ENCODE measurements at regions not wholly inside any gene's neighbourhood (a gene's known extent, or its start where the extent isn't known, plus 50 kb on each side); places are given as distances from the start of the nearest gene placed in this dataset.

- Histone ChIP-seq H3K18ac (ENCODE audit: low read depth, low read length) (no peak overlapping the region), H2BK20ac (ENCODE audit: low read depth, low read length) (no peak overlapping the region), H3K9me3 (ENCODE audit: control insufficient read depth, insufficient read depth, low read length) (no peaks in the 10 kb centered on the region), H3K9ac (ENCODE audit: low read depth, low read length) (no peak overlapping the region), H3K4me2 (ENCODE audit: low read depth, low read length) (no peak overlapping the region), H2BK120ac (ENCODE audit: low read depth, low read length) (no peak overlapping the region), H3K56ac (ENCODE audit: extremely low read depth, insufficient read depth, low read length) (no peak overlapping the region), H3K23ac (ENCODE audit: low read depth, low read length) (no peak overlapping the region), H4K91ac (ENCODE audit: insufficient read depth, low read depth, low read length) (no peak overlapping the region), H2BK15ac (ENCODE audit: low read depth, low read length) (no peak overlapping the region), H3K27me3 (ENCODE audit: control insufficient read depth, insufficient read depth, low read length) (no peaks in the 10 kb centered on the region), H2BK5ac (ENCODE audit: low read depth, low read length, poor library complexity, severe bottlenecking) (no peak overlapping the region), H4K8ac (ENCODE audit: low read depth in 2 of 2, low read length in 2 of 2) (no peak overlapping the region), H3K27ac (ENCODE audit: insufficient read depth, low read length) (no peak overlapping the region), H2AK5ac (ENCODE audit: low read depth, low read length) (no peak overlapping the region), H3K4me3 (ENCODE audit: insufficient read depth, low read depth, low read length) (no peak overlapping the region), H3K14ac (replicated peaks; ENCODE audit: low read depth, low read length) (no peak overlapping the region), H3K9me1 (ENCODE audit: insufficient read depth, low read length) (no peaks in the 10 kb centered on the region), H2AK9ac (replicated peaks; ENCODE audit: low read depth, low read length, poor library complexity) (no peak overlapping the region), H4K20me1 (ENCODE audit: insufficient read depth, low read length) (no peaks in the 10 kb centered on the region), H3K79me1 (ENCODE audit: low read depth in 1 of 2, low read length in 2 of 2) (no peaks in the 10 kb centered on the region), H3K4ac (ENCODE audit: low read depth, low read length) (no peak overlapping the region), H4K5ac (ENCODE audit: low read depth, low read length) (no peak overlapping the region), H3K36me3 (ENCODE audit: control insufficient read depth, insufficient read depth, low read length) (no peaks in the 10 kb centered on the region), H3K4me1 (ENCODE audit: control insufficient read depth, insufficient read depth, low read length) (no peaks in the 10 kb centered on the region), H2AFZ (replicated peaks; ENCODE audit: low read length, poor library complexity) (no peak overlapping the region)
- TF ChIP-seq POLR2A (IDR thresholded peaks at IDR 0.05; ENCODE audit: low read depth, low read length) (no peak), RAD21 (IDR thresholded peaks at IDR 0.05; ENCODE audit: low read length) (no peak), RCOR1 (IDR thresholded peaks at IDR 0.05; ENCODE audit: insufficient replicate concordance, low read length) (no peak), BHLHE40 (IDR thresholded peaks at IDR 0.05; ENCODE audit: low read depth, low read length) (no peak), MAFK (IDR thresholded peaks at IDR 0.05; ENCODE audit: low read depth, low read length) (no peak), MXI1 (IDR thresholded peaks at IDR 0.05; ENCODE audit: borderline replicate concordance, low read depth, low read length) (no peak), USF2 (IDR thresholded peaks at IDR 0.05; ENCODE audit: low read depth, low read length) (no peak), CTCF (conservative IDR thresholded peaks at IDR 0.05; ENCODE audit: low read depth, low read length) (no peak), MAZ (IDR thresholded peaks at IDR 0.05; ENCODE audit: borderline replicate concordance, low read depth, low read length) (no peak), SMC3 (IDR thresholded peaks at IDR 0.05; ENCODE audit: low read depth, low read length) (no peak), NFE2L2 (IDR thresholded peaks at IDR 0.05; ENCODE audit: low read depth, low read length) (no peak), CHD1 (IDR thresholded peaks at IDR 0.05; ENCODE audit: low read depth, low read length) (no peak), CEBPB (IDR thresholded peaks at IDR 0.05; ENCODE audit: low read depth, low read length) (no peak), FOS (IDR thresholded peaks at IDR 0.05; ENCODE audit: low read depth, low read length) (no peak)
- TF ChIP-seq, protein P1, sequence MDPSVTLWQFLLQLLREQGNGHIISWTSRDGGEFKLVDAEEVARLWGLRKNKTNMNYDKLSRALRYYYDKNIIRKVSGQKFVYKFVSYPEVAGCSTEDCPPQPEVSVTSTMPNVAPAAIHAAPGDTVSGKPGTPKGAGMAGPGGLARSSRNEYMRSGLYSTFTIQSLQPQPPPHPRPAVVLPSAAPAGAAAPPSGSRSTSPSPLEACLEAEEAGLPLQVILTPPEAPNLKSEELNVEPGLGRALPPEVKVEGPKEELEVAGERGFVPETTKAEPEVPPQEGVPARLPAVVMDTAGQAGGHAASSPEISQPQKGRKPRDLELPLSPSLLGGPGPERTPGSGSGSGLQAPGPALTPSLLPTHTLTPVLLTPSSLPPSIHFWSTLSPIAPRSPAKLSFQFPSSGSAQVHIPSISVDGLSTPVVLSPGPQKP (IDR thresholded peaks at IDR 0.05; ENCODE audit: borderline replicate concordance, low read depth, low read length) = no peak
- no TSS peak for BruUV-seq (replicated peaks)
- intact Hi-C loops (cut with micrococcal nuclease) (no loop called here), in situ Hi-C loops (cut with MboI; ENCODE audit: low sequenced_read_pairs) (no loop called here), dilution Hi-C loops (cut with HindIII; ENCODE audit: low sequenced_read_pairs, unreplicated experiment) (no loop called here)
- ChIA-PET CTCF (no interaction called here), POLR2A (ENCODE audit: unreplicated experiment) (no interaction called here)
- WGBS, 2 experiments (ENCODE audit: extremely low coverage in 2 of 2, insufficient read length in 1 of 2) = no CpG with 5 or more reads among the region's 4 CpGs
- ATAC-seq (ENCODE audit: low read depth) (no peak), DNase-seq (no peak)
Measured at GRCh38 chr4:72942565-72942964, 127.0 kb downstream of the COX18 start.

All from IMR-90 (cell line).